HepG2 (cell line): ENCODE measurements at regions not wholly inside any gene's neighbourhood (a gene's known extent, or its start where the extent isn't known, plus 50 kb on each side); places are given as distances from the start of the nearest gene placed in this dataset.

Experiments
- ATAC-seq: fragments of 200-7000 bp; cut with Tn5 transposase; 3 replicates; pipeline ENCODE4 v1.9.1; 2020; ENCODE audit warnings: mild to moderate bottlenecking, moderate library complexity
- BruUV-seq: library from RNA; stranded (reverse); fragments of 400-500 nt; replicated peaks from 2 replicates; lab custom pipeline; 2021; lab: Mats Ljungman, UMichigan
- CTCF ChIA-PET: fragments of 300-600 bp; formaldehyde crosslinking; extraction: SDS; loops from one replicate; lab custom pipeline; 2021; ENCODE audit warnings: low total read pairs, inconsistent platforms, low intra/inter-chr PET ratio; lab: Yijun Ruan, JAX
- POLR2A ChIA-PET: fragments of 350-600 bp; sonication (Branson Sonifier 250); formaldehyde crosslinking; loops from one replicate; lab custom pipeline; 2020; ENCODE audit warnings: antibody characterized with exemption, inconsistent platforms; lab: Yijun Ruan, JAX
- DNase-seq: peaks from one replicate; pipeline ENCODE4 v3.0.0-alpha.2; 2015; ENCODE audit warnings: low spot score
- FAIRE-seq: peaks from 3 replicates; lab custom pipeline; 2011; peaks lifted over from hg19 to GRCh38; lab: Jason Lieb, UNC
- H2AFZ ChIP-seq: one replicate; pipeline ENCODE4 v1.6.1; 2011; ENCODE audit warnings: low read length, inconsistent platforms
- H3K27ac ChIP-seq: fragments of 300-600 bp; 3 replicates; pipeline ENCODE4 v1.8.0; 2011; ENCODE audit warnings: mixed run types, mild to moderate bottlenecking, mixed read lengths, low read length, inconsistent platforms; ENCODE audit not compliant: insufficient read depth; ENCODE audit errors: extremely low read length
- H3K27me3 ChIP-seq, 2 experiments: fragments of 200-600 bp in 1 of 2; 2 replicates in 1 of 2; 3 replicates in 1 of 2; pipeline versions ENCODE4 v1.6.0 to v1.8.0; 2011; ENCODE audit warnings: low read length in 2 of 2, mild to moderate bottlenecking in 2 of 2, moderate library complexity in 2 of 2, inconsistent platforms in 1 of 2; ENCODE audit not compliant: insufficient read depth in 2 of 2, control insufficient read depth in 1 of 2
- H3K36me3 ChIP-seq, 2 experiments: fragments of 200-600 bp in 1 of 2; replicated peaks in 1 of 2; 2 replicates in 1 of 2; 3 replicates in 1 of 2; pipeline versions ENCODE4 v1.5.1 to v1.8.0; 2011; ENCODE audit warnings: low read length in 2 of 2, inconsistent platforms in 1 of 2; ENCODE audit not compliant: insufficient read depth in 2 of 2, control insufficient read depth in 1 of 2
- H3K4me1 ChIP-seq: 2 replicates; pipeline ENCODE4 v1.5.1; 2012; ENCODE audit warnings: low read length, inconsistent platforms; ENCODE audit not compliant: insufficient read depth
- H3K4me2 ChIP-seq: 2 replicates; pipeline ENCODE4 v1.6.0; 2011; ENCODE audit warnings: low read depth, low read length, inconsistent platforms
- H3K4me3 ChIP-seq, 3 experiments: fragments of 200-600 bp in 1 of 3; sonication (generic), shearing (Covaris generic) in 1 of 3; replicated peaks in 1 of 3; 2 replicates each; pipeline ENCODE4 v1.5.1; 2011 to 2016; ENCODE audit warnings: low read length in 3 of 3, inconsistent platforms in 2 of 3, low read depth in 2 of 3, mild to moderate bottlenecking in 2 of 3, control low read depth in 1 of 3, mixed read lengths in 1 of 3; ENCODE audit not compliant: insufficient read depth in 1 of 3
- H3K79me2 ChIP-seq: one replicate; pipeline ENCODE4 v1.6.1; 2011; ENCODE audit warnings: low read length, inconsistent platforms; ENCODE audit not compliant: insufficient read depth
- H3K9ac ChIP-seq: 2 replicates; pipeline ENCODE4 v1.6.0; 2011; ENCODE audit warnings: mild to moderate bottlenecking, low read depth, low read length, inconsistent platforms; ENCODE audit not compliant: insufficient read depth
- H3K9me3 ChIP-seq: 2 replicates; pipeline ENCODE4 v1.5.1; 2012; ENCODE audit warnings: mild to moderate bottlenecking, low read length
- H4K20me1 ChIP-seq: 2 replicates; pipeline ENCODE4 v1.6.0; 2011; ENCODE audit warnings: inconsistent platforms, mild to moderate bottlenecking, low read length, moderate library complexity; ENCODE audit not compliant: insufficient read depth
- AGO1 ChIP-seq: fragments of 200-400 bp; formaldehyde crosslinking; IDR thresholded peaks from 2 replicates; pipeline ENCODE4 v1.6.1; 2017; ENCODE audit warnings: mild to moderate bottlenecking, low read depth, low read length, moderate library complexity; ENCODE audit not compliant: poor library complexity, severe bottlenecking
- DMAP1 ChIP-seq: IDR thresholded peaks from 2 replicates; pipeline ENCODE4 v1.6.1; 2016
- GLI4 ChIP-seq: sonication (generic); formaldehyde crosslinking; IDR thresholded peaks from 2 replicates; pipeline ENCODE4 v1.5.1; 2020; ENCODE audit warnings: missing genetic modification reagents, mild to moderate bottlenecking, moderate library complexity, borderline replicate concordance
- KLF12 ChIP-seq: sonication (generic); formaldehyde crosslinking; IDR thresholded peaks from 2 replicates; pipeline ENCODE4 v1.4.0; 2020; ENCODE audit warnings: missing genetic modification reagents, borderline replicate concordance
- RARA ChIP-seq: IDR thresholded peaks from 2 replicates; pipeline ENCODE4 v1.6.1; 2016; ENCODE audit warnings: missing genetic modification reagents, missing compliant biosample characterization
- ZFP90 ChIP-seq: sonication (generic); formaldehyde crosslinking; IDR thresholded peaks from 2 replicates; pipeline ENCODE4 v1.8.0; 2022; ENCODE audit warnings: missing genetic modification reagents, mild to moderate bottlenecking, inconsistent platforms, borderline replicate concordance
- ZNF225 ChIP-seq: sonication (generic); formaldehyde crosslinking; IDR thresholded peaks from 2 replicates; pipeline ENCODE4 v1.4.0; 2020; ENCODE audit warnings: mild to moderate bottlenecking, missing genetic modification reagents
- ZNF260 ChIP-seq: sonication (generic); formaldehyde crosslinking; IDR thresholded peaks from 2 replicates; pipeline ENCODE4 v1.4.0; 2020; ENCODE audit warnings: missing genetic modification reagents, low read depth, mild to moderate bottlenecking, borderline replicate concordance
- ZNF264 ChIP-seq: sonication (generic); formaldehyde crosslinking; IDR thresholded peaks from 2 replicates; pipeline ENCODE4 v1.4.0; 2020; ENCODE audit warnings: missing genetic modification reagents
- ZNF382 ChIP-seq: sonication (generic); formaldehyde crosslinking; IDR thresholded peaks from 2 replicates; pipeline ENCODE4 v1.5.0; 2020; ENCODE audit warnings: missing genetic modification reagents, mild to moderate bottlenecking, borderline replicate concordance
- ZNF567 ChIP-seq: sonication (generic); formaldehyde crosslinking; IDR thresholded peaks from 2 replicates; pipeline ENCODE4 v1.8.1; 2023; ENCODE audit warnings: mild to moderate bottlenecking, missing genetic modification reagents, borderline replicate concordance
- ZSCAN31 ChIP-seq: sonication (generic); formaldehyde crosslinking; IDR thresholded peaks from 2 replicates; pipeline ENCODE4 v1.5.0; 2020; ENCODE audit warnings: low read depth, mild to moderate bottlenecking, missing genetic modification reagents
- WGBS: methylation state at CpG from one replicate; pipeline ENCODE4 v1.1.6; 2017; ENCODE audit warnings: low lambda C conversion rate; 5-methylcytosine and 5-hydroxymethylcytosine counted together
- in situ Hi-C: cut with HindIII; loops from 2 replicates; pipeline ENCODE4 v1.10.0; 2017; ENCODE audit warnings: low pct_unique_long_range_greater_than_20kb; ENCODE audit not compliant: extremely low pct_ligation_motif_present
- intact Hi-C: fragments of 100-400 bp; cut with micrococcal nuclease; formaldehyde crosslinking; loops from one replicate; pipeline ENCODE4 v1.10.0; 2022; ENCODE audit not compliant: unreplicated experiment
- TF ChIP-seq, protein P1 (sequence below): sonication (generic); formaldehyde crosslinking; conservative IDR thresholded peaks from 2 replicates; pipeline ENCODE4 v1.4.0; 2020; ENCODE audit warnings: missing genetic modification reagents
- TF ChIP-seq, protein P2 (sequence below): sonication (generic); formaldehyde crosslinking; IDR thresholded peaks from 2 replicates; pipeline ENCODE4 v1.5.1; 2020; ENCODE audit warnings: mild to moderate bottlenecking, moderate library complexity, missing genetic modification reagents
- TF ChIP-seq, protein P3 (sequence below): sonication (generic); formaldehyde crosslinking; IDR thresholded peaks from 2 replicates; pipeline ENCODE4 v1.8.0; 2022; ENCODE audit warnings: mild to moderate bottlenecking, missing genetic modification reagents; ENCODE audit not compliant: insufficient replicate concordance

DNA sequence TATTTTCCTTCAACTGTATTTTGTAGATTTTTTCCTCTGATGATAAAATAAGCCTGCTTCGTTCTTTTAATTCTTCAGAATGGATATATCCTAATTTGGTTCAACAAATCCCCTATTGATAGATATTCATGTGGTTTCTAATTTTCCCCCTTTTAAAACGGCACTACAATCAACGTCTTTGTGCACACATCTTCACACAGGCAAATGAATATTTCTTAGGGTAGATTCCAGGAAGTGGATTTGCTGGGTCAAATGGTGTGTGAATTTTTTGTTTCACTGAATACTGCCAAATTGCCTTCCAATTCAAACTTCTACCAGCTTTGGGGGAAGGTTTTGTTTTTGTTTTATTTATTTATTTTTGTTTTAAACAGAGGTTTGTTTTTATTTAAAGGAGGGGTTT, 287.2 kb downstream of the FOXO1 start:
- ATAC-seq (no peak), FAIRE-seq (no peak), DNase-seq (no peak)
- intact Hi-C loops = no loop called here
- H2AFZ ChIP-seq = no peak overlapping the region
- in situ Hi-C loops = no loop called here
- 0 out of 2 replicates have a peak, but pooled peaks cover 5% of the 10 kb centered on the region for H3K9me3 ChIP-seq
- ChIA-PET CTCF (no interaction called here), POLR2A (no interaction called here)
- no peaks in the 10 kb centered on the region for H3K36me3 ChIP-seq
- no peak overlapping the region for H3K9ac ChIP-seq
- H3K4me1 ChIP-seq = peaks cover 39% of the 10 kb centered on the region
- no peak overlapping the region for H3K4me3 ChIP-seq
- no peak overlapping the region for H3K4me2 ChIP-seq
- TF ChIP-seq ZSCAN31 (CRISPR knock-in tag) (no peak), ZNF225 (no peak), ZNF567 (CRISPR knock-in tag) (no peak), GLI4 (CRISPR knock-in tag) (no peak), ZNF264 (CRISPR knock-in tag) (no peak), RARA (CRISPR knock-in tag) (no peak), ZNF260 (CRISPR knock-in tag) (no peak), DMAP1 (CRISPR knock-in tag) (no peak), KLF12 (CRISPR knock-in tag) (no peak), ZFP90 (no peak), ZNF382 (no peak), AGO1 (no peak)
- TF ChIP-seq, protein P1, sequence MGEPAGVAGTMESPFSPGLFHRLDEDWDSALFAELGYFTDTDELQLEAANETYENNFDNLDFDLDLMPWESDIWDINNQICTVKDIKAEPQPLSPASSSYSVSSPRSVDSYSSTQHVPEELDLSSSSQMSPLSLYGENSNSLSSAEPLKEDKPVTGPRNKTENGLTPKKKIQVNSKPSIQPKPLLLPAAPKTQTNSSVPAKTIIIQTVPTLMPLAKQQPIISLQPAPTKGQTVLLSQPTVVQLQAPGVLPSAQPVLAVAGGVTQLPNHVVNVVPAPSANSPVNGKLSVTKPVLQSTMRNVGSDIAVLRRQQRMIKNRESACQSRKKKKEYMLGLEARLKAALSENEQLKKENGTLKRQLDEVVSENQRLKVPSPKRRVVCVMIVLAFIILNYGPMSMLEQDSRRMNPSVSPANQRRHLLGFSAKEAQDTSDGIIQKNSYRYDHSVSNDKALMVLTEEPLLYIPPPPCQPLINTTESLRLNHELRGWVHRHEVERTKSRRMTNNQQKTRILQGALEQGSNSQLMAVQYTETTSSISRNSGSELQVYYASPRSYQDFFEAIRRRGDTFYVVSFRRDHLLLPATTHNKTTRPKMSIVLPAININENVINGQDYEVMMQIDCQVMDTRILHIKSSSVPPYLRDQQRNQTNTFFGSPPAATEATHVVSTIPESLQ (CRISPR knock-in tag) = no peak
- TF ChIP-seq, protein P2, sequence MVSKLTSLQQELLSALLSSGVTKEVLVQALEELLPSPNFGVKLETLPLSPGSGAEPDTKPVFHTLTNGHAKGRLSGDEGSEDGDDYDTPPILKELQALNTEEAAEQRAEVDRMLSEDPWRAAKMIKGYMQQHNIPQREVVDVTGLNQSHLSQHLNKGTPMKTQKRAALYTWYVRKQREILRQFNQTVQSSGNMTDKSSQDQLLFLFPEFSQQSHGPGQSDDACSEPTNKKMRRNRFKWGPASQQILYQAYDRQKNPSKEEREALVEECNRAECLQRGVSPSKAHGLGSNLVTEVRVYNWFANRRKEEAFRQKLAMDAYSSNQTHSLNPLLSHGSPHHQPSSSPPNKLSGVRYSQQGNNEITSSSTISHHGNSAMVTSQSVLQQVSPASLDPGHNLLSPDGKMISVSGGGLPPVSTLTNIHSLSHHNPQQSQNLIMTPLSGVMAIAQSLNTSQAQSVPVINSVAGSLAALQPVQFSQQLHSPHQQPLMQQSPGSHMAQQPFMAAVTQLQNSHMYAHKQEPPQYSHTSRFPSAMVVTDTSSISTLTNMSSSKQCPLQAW (CRISPR knock-in tag) = no peak
- TF ChIP-seq, protein P3, sequence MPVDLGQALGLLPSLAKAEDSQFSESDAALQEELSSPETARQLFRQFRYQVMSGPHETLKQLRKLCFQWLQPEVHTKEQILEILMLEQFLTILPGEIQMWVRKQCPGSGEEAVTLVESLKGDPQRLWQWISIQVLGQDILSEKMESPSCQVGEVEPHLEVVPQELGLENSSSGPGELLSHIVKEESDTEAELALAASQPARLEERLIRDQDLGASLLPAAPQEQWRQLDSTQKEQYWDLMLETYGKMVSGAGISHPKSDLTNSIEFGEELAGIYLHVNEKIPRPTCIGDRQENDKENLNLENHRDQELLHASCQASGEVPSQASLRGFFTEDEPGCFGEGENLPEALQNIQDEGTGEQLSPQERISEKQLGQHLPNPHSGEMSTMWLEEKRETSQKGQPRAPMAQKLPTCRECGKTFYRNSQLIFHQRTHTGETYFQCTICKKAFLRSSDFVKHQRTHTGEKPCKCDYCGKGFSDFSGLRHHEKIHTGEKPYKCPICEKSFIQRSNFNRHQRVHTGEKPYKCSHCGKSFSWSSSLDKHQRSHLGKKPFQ (CRISPR knock-in tag) = no peak
- H3K27me3 ChIP-seq = peaks cover 5 to 21% of the 10 kb centered on the region in 2 experiments; a peak in 2 of 5 replicates
- whole genome bisulfite sequencing = 35% methylated on average over 3 of the region's 3 CpGs
- no TSS peak for BruUV-seq
- H4K20me1 ChIP-seq = no peaks in the 10 kb centered on the region
- no peaks in the 10 kb centered on the region for H3K79me2 ChIP-seq
- no peak overlapping the region for H3K27ac ChIP-seq
